GM12873 (cell line): ENCODE measurements at regions not wholly inside any gene's neighbourhood (a gene's known extent, or its start where the extent isn't known, plus 50 kb on each side); places are given as distances from the start of the nearest gene placed in this dataset.

ENCODE experiments used
- TF ChIP-seq, protein P1 (sequence below): IDR thresholded peaks from 2 replicates; pipeline ENCODE4 v1.5.1; 2012; ENCODE audit warnings: low read depth, mild to moderate bottlenecking, moderate library complexity, low read length, control low read depth; ENCODE audit not compliant: insufficient read depth; ENCODE audit errors: missing control alignments

- TF ChIP-seq, protein P1, sequence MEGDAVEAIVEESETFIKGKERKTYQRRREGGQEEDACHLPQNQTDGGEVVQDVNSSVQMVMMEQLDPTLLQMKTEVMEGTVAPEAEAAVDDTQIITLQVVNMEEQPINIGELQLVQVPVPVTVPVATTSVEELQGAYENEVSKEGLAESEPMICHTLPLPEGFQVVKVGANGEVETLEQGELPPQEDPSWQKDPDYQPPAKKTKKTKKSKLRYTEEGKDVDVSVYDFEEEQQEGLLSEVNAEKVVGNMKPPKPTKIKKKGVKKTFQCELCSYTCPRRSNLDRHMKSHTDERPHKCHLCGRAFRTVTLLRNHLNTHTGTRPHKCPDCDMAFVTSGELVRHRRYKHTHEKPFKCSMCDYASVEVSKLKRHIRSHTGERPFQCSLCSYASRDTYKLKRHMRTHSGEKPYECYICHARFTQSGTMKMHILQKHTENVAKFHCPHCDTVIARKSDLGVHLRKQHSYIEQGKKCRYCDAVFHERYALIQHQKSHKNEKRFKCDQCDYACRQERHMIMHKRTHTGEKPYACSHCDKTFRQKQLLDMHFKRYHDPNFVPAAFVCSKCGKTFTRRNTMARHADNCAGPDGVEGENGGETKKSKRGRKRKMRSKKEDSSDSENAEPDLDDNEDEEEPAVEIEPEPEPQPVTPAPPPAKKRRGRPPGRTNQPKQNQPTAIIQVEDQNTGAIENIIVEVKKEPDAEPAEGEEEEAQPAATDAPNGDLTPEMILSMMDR: no peak
These were observed 133.6 kb downstream of the TMEM26 start for GRCh38 chr10:61319386-61320256.

GRCh38 chr10:61318429-61318828, 134.8 kb downstream of the TMEM26 start:
- TF ChIP-seq, protein P1: no peak

GRCh38 chr10:61317706-61318105, 135.5 kb downstream of the TMEM26 start:
- TF ChIP-seq, protein P1: no peak

- TF ChIP-seq, protein P1: no peak
These were observed 136.4 kb downstream of the TMEM26 start for GRCh38 chr10:61316676-61317265.

DNA sequence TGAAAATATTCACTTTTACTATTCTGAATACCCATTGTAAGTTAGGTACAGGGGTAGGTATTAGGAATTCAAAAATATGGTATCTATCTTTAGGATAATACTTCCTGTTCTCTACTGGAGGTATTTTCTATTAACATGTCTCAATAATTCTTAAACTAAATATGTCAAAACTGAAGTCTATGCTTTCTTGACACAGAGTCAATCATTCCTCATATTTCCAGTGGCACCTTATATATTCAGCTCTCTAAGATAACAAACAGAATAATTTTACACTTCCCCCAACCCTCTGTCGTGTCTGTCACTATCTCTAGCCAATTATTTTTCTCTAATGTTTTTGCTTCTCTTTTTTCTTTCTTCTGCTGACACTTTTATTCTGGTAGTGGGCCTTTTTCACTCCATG, 138.9 kb downstream of the TMEM26 start:
- TF ChIP-seq, protein P1: no peak

DNA sequence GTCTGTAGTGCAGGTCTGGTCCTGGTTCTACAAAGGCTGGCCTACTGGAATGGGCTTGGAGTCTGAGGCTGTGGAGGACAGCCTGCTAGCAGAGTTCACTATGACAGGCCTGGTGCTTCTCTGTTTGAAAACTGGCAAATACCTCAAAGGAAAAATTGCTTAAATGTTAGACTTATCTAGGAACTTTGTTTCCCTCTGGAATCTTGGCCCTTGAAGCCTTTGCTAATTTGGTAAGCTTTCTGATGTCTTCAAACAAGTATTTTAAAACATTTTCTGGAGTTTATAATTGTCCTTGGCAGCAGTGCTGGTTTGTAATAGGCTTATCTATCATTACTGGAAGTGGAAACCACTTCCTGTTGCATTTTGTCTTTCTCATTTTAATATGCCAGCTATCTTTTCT, 139.7 kb downstream of the TMEM26 start:
- TF ChIP-seq, protein P1: no peak

DNA sequence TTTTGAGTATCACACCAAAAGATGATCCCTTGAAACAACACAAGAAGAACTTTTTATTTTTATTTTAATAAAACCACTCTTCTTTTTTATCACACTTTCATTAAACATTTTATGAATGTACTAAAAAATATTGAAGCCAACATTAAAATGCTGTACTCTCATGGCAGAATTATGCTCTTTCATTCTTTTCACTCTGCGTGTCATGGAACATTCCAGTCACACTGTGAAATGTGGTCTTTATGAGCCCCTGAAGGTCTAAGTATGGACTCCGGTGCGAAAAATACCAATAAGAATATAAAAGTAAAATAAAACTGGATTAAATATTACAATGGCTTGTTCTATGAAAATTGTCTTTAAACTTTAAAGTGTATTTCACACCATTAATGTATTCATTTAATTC, 148.4 kb downstream of the TMEM26 start:
- TF ChIP-seq, protein P1: no peak
